Keratinocyte (primary cell): ENCODE measurements at regions not wholly inside any gene's neighbourhood (a gene's known extent, or its start where the extent isn't known, plus 50 kb on each side); places are given as distances from the start of the nearest gene placed in this dataset.

ENCODE experiments used
- DNase-seq: peaks from one replicate; pipeline ENCODE4 v3.0.0-alpha.2; 2011; ENCODE audit warnings: low read depth, missing footprints, low spot score
- FAIRE-seq: peaks from 2 replicates; lab custom pipeline; 2011; peaks lifted over from hg19 to GRCh38; lab: Jason Lieb, UNC
- H2AFZ ChIP-seq: 2 replicates; pipeline ENCODE4 v1.6.0; 2012; ENCODE audit warnings: low read length, control low read depth, inconsistent platforms; ENCODE audit not compliant: control insufficient read depth
- H3K27ac ChIP-seq: 2 replicates; pipeline ENCODE4 v1.5.1; 2011; ENCODE audit warnings: low read length; ENCODE audit not compliant: control insufficient read depth, insufficient read depth
- H3K27me3 ChIP-seq: 3 replicates; pipeline ENCODE4 v1.6.0; 2011; ENCODE audit warnings: low read length; ENCODE audit not compliant: control insufficient read depth, insufficient read depth; ENCODE audit errors: extremely low read depth
- H3K36me3 ChIP-seq, 2 experiments: 2 replicates in 1 of 2; 3 replicates in 1 of 2; pipeline ENCODE4 v1.5.1; 2011; ENCODE audit warnings: low read length in 2 of 2, mild to moderate bottlenecking in 1 of 2; ENCODE audit not compliant: control insufficient read depth in 2 of 2, insufficient read depth in 2 of 2; ENCODE audit errors: extremely low read depth in 1 of 2
- H3K4me1 ChIP-seq: 3 replicates; pipeline ENCODE4 v1.5.1; 2011; ENCODE audit warnings: low read length; ENCODE audit not compliant: control insufficient read depth, insufficient read depth; ENCODE audit errors: extremely low read depth
- H3K4me2 ChIP-seq: 3 replicates; pipeline ENCODE4 v1.6.0; 2011; ENCODE audit warnings: low read depth, low read length; ENCODE audit not compliant: control insufficient read depth, insufficient read depth; ENCODE audit errors: extremely low read depth
- H3K4me3 ChIP-seq, 3 experiments: fragments of 200-600 bp in 1 of 3; sonication (generic) in 1 of 3; 2 replicates in 2 of 3; 3 replicates in 1 of 3; pipeline ENCODE4 v1.5.1; 2011 to 2016; ENCODE audit warnings: low read length in 3 of 3, mild to moderate bottlenecking in 3 of 3, control low read depth in 2 of 3, inconsistent platforms in 1 of 3, low read depth in 1 of 3, mixed read lengths in 1 of 3, mixed run types in 1 of 3, moderate library complexity in 1 of 3; ENCODE audit not compliant: control insufficient read depth in 2 of 3, insufficient read depth in 2 of 3; ENCODE audit errors: extremely low read depth in 1 of 3
- H3K79me2 ChIP-seq: 2 replicates; pipeline ENCODE4 v1.6.0; 2012; ENCODE audit warnings: low read length; ENCODE audit not compliant: control insufficient read depth, insufficient read depth
- H3K9ac ChIP-seq: 3 replicates; pipeline ENCODE4 v1.6.0; 2011; ENCODE audit warnings: low read length; ENCODE audit not compliant: control insufficient read depth, insufficient read depth; ENCODE audit errors: extremely low read depth
- H3K9me1 ChIP-seq: 3 replicates; pipeline ENCODE4 v1.6.0; 2011; ENCODE audit warnings: low read length; ENCODE audit not compliant: control insufficient read depth, insufficient read depth; ENCODE audit errors: extremely low read depth
- H3K9me3 ChIP-seq: 2 replicates; pipeline ENCODE4 v1.5.1; 2012; ENCODE audit warnings: low read depth, low read length; ENCODE audit not compliant: control insufficient read depth
- H4K20me1 ChIP-seq: 3 replicates; pipeline ENCODE4 v1.6.0; 2011; ENCODE audit warnings: low read length; ENCODE audit not compliant: control insufficient read depth, insufficient read depth; ENCODE audit errors: extremely low read depth
- EZH2 ChIP-seq: IDR thresholded peaks from one replicate; pipeline ENCODE4 v1.6.1; 2012; ENCODE audit warnings: inconsistent platforms, mild to moderate bottlenecking, low read length, moderate library complexity
- dilution Hi-C: fragments of 300-500 bp; cut with MboI; formaldehyde crosslinking; loops from one replicate; pipeline ENCODE4 v1.7.0; 2020; ENCODE audit warnings: low sequenced_read_pairs; ENCODE audit not compliant: extremely low pct_ligation_motif_present
- TF ChIP-seq, protein P1 (sequence below), 3 experiments: IDR thresholded peaks in 1 of 3; conservative IDR thresholded peaks in 1 of 3; optimal IDR thresholded peaks in 1 of 3; 2 replicates in 2 of 3; 3 replicates in 1 of 3; pipeline versions ENCODE3 to v1.5.1; 2011; ENCODE audit warnings: low read length in 3 of 3, mild to moderate bottlenecking in 3 of 3, moderate library complexity in 2 of 3, control low read depth in 1 of 3, inconsistent platforms in 1 of 3; ENCODE audit not compliant: insufficient read depth in 2 of 3; ENCODE audit errors: extremely low read depth in 1 of 3

- Histone ChIP-seq H3K4me3 (no peak overlapping the region), H3K4me1 (no peaks in the 10 kb centered on the region), H4K20me1 (no peaks in the 10 kb centered on the region), H3K27ac (no peak overlapping the region), H3K9me1 (no peaks in the 10 kb centered on the region), H3K9ac (no peak overlapping the region), H3K27me3 (peaks cover 19% of the 10 kb centered on the region), H3K4me2 (no peak overlapping the region), H2AFZ (no peak overlapping the region), H3K9me3 (no peaks in the 10 kb centered on the region), H3K79me2 (no peaks in the 10 kb centered on the region), H3K36me3 (no peaks in the 10 kb centered on the region)
- TF ChIP-seq, protein P1, sequence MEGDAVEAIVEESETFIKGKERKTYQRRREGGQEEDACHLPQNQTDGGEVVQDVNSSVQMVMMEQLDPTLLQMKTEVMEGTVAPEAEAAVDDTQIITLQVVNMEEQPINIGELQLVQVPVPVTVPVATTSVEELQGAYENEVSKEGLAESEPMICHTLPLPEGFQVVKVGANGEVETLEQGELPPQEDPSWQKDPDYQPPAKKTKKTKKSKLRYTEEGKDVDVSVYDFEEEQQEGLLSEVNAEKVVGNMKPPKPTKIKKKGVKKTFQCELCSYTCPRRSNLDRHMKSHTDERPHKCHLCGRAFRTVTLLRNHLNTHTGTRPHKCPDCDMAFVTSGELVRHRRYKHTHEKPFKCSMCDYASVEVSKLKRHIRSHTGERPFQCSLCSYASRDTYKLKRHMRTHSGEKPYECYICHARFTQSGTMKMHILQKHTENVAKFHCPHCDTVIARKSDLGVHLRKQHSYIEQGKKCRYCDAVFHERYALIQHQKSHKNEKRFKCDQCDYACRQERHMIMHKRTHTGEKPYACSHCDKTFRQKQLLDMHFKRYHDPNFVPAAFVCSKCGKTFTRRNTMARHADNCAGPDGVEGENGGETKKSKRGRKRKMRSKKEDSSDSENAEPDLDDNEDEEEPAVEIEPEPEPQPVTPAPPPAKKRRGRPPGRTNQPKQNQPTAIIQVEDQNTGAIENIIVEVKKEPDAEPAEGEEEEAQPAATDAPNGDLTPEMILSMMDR (optimal IDR thresholded peaks at IDR 0.05 in 1 of 3, IDR thresholded peaks at IDR 0.05 in 1 of 3, conservative IDR thresholded peaks at IDR 0.05 in 1 of 3; ENCODE audit: extremely low read depth in 1 of 3, insufficient read depth in 2 of 3, low read length in 3 of 3) = no peak
- TF ChIP-seq EZH2 = no peak
- FAIRE-seq (no peak), DNase-seq (no peak)
- dilution Hi-C loops = no loop called here
Observed at GRCh38 chr9:38276771-38277439, 115.6 kb upstream of the ALDH1B1 start.

GRCh38 chr9:38274800-38275199, 117.7 kb upstream of the ALDH1B1 start:
- H3K79me2 ChIP-seq = no peaks in the 10 kb centered on the region
- FAIRE-seq (no peak), DNase-seq (no peak)
- no peaks in the 10 kb centered on the region for H4K20me1 ChIP-seq
- no peak overlapping the region for H3K27ac ChIP-seq
- no peak overlapping the region for H3K9ac ChIP-seq
- H3K27me3 ChIP-seq = peaks cover 8% of the 10 kb centered on the region
- H3K9me1 ChIP-seq = no peaks in the 10 kb centered on the region
- no peak overlapping the region for H3K4me2 ChIP-seq
- TF ChIP-seq, protein P1 (optimal IDR thresholded peaks at IDR 0.05 in 1 of 3, IDR thresholded peaks at IDR 0.05 in 1 of 3, conservative IDR thresholded peaks at IDR 0.05 in 1 of 3; ENCODE audit: extremely low read depth in 1 of 3, insufficient read depth in 2 of 3, low read length in 3 of 3) = no peak
- TF ChIP-seq EZH2 = no peak
- H3K4me1 ChIP-seq = no peaks in the 10 kb centered on the region
- no peaks in the 10 kb centered on the region for H3K36me3 ChIP-seq
- dilution Hi-C loops = no loop called here
- H2AFZ ChIP-seq = no peak overlapping the region
- H3K9me3 ChIP-seq = no peaks in the 10 kb centered on the region
- H3K4me3 ChIP-seq = no peak overlapping the region
